Mesothelial cell of epicardium (in vitro differentiated cells): ENCODE measurements at regions not wholly inside any gene's neighbourhood (a gene's known extent, or its start where the extent isn't known, plus 50 kb on each side); places are given as distances from the start of the nearest gene placed in this dataset.

Source experiments
- DNase-seq, 2 experiments: peaks; one replicate each; pipeline ENCODE4 v3.0.0; 2021; ENCODE audit warnings: low spot score in 2 of 2; ENCODE audit not compliant: unreplicated experiment in 2 of 2
- H3K27ac Mint-ChIP-seq: 2 replicates; pipeline ENCODE4 v1.8.0; 2021; ENCODE audit warnings: mixed read lengths
- H3K27me3 Mint-ChIP-seq: 2 replicates; pipeline ENCODE4 v1.8.0; 2021; ENCODE audit warnings: low read depth, mixed read lengths
- H3K36me3 Mint-ChIP-seq: 2 replicates; pipeline ENCODE4 v1.8.0; 2021; ENCODE audit warnings: mixed read lengths
- H3K4me1 Mint-ChIP-seq: 2 replicates; pipeline ENCODE4 v1.8.0; 2021; ENCODE audit warnings: mixed read lengths
- H3K4me3 Mint-ChIP-seq: 2 replicates; pipeline ENCODE4 v1.8.0; 2021; ENCODE audit warnings: mild to moderate bottlenecking, moderate library complexity, mixed read lengths
- H3K9me3 Mint-ChIP-seq: 2 replicates; pipeline ENCODE4 v1.8.0; 2021; ENCODE audit warnings: mixed read lengths
- CTCF ChIP-seq: fragments of 200-600 bp; sonication (generic); IDR thresholded peaks from one replicate; pipeline ENCODE4 v1.5.0; 2021; ENCODE audit warnings: antibody characterized with exemption; ENCODE audit not compliant: unreplicated experiment

GRCh38 chr2:5791371-5791770 lies 99.2 kb downstream of the SOX11 start:
- no peak overlapping the region for H3K27ac Mint-ChIP-seq
- H3K9me3 Mint-ChIP-seq = peaks cover 35% of the 10 kb centered on the region
- no peak overlapping the region for H3K4me3 Mint-ChIP-seq
- peaks cover 11% of the 10 kb centered on the region for H3K36me3 Mint-ChIP-seq
- H3K4me1 Mint-ChIP-seq = peaks cover 6% of the 10 kb centered on the region
- DNase-seq = no peak
- H3K27me3 Mint-ChIP-seq = no peaks in the 10 kb centered on the region
- no peak for TF ChIP-seq CTCF

GRCh38 chr2:5794012-5794411 lies 101.8 kb downstream of the SOX11 start:
- Mint-ChIP-seq H3K27ac (no peak overlapping the region), H3K9me3 (peaks cover 24% of the 10 kb centered on the region), H3K4me1 (peaks cover 6% of the 10 kb centered on the region), H3K36me3 (peaks cover 4% of the 10 kb centered on the region), H3K4me3 (no peak overlapping the region), H3K27me3 (no peaks in the 10 kb centered on the region)
- no peak for DNase-seq
- no peak for TF ChIP-seq CTCF

GRCh38 chr2:5798084-5798483 lies 105.9 kb downstream of the SOX11 start:
- H3K27ac Mint-ChIP-seq = no peak overlapping the region
- H3K4me1 Mint-ChIP-seq = peaks cover 10% of the 10 kb centered on the region
- H3K4me3 Mint-ChIP-seq = no peak overlapping the region
- no peak for DNase-seq
- H3K27me3 Mint-ChIP-seq = no peaks in the 10 kb centered on the region
- H3K36me3 Mint-ChIP-seq = no peaks in the 10 kb centered on the region
- H3K9me3 Mint-ChIP-seq = peaks cover 20% of the 10 kb centered on the region
- no peak for TF ChIP-seq CTCF

GRCh38 chr2:5799348-5799747 lies 107.2 kb downstream of the SOX11 start:
- no peak for DNase-seq
- Mint-ChIP-seq H3K27me3 (no peaks in the 10 kb centered on the region), H3K27ac (no peak overlapping the region), H3K9me3 (peaks cover 20% of the 10 kb centered on the region), H3K4me1 (peaks cover 16% of the 10 kb centered on the region), H3K4me3 (no peak overlapping the region), H3K36me3 (no peaks in the 10 kb centered on the region)
- no peak for TF ChIP-seq CTCF

GRCh38 chr2:5803547-5803946 lies 111.4 kb downstream of the SOX11 start:
- Mint-ChIP-seq H3K9me3 (peaks cover 16% of the 10 kb centered on the region), H3K36me3 (no peaks in the 10 kb centered on the region), H3K27ac (peak overlapping the region; percentile 13), H3K27me3 (no peaks in the 10 kb centered on the region), H3K4me1 (peaks cover 17% of the 10 kb centered on the region), H3K4me3 (no peak overlapping the region)
- no peak for TF ChIP-seq CTCF
- DNase-seq = no peak

GRCh38 chr2:5818961-5819600 lies 126.9 kb downstream of the SOX11 start:
- H3K9me3 Mint-ChIP-seq = peaks cover 6% of the 10 kb centered on the region
- peaks cover 5% of the 10 kb centered on the region for H3K36me3 Mint-ChIP-seq
- no peak overlapping the region for H3K27ac Mint-ChIP-seq
- TF ChIP-seq CTCF = no peak
- peaks cover 2% of the 10 kb centered on the region for H3K4me1 Mint-ChIP-seq
- no peak for DNase-seq
- no peak overlapping the region for H3K4me3 Mint-ChIP-seq
- H3K27me3 Mint-ChIP-seq = no peaks in the 10 kb centered on the region
